H1 (cell line): ENCODE measurements at regions not wholly inside any gene's neighbourhood (a gene's known extent, or its start where the extent isn't known, plus 50 kb on each side); places are given as distances from the start of the nearest gene placed in this dataset.

Source experiments
- CTCF ChIA-PET: fragments of 300-600 bp; sonication (Branson Sonifier 250); formaldehyde crosslinking; loops from one replicate; lab custom pipeline; 2021; ENCODE audit not compliant: partially characterized antibody; lab: Charles Lee
- POLR2A ChIA-PET: fragments of 300-600 bp; sonication (Branson Sonifier 250); formaldehyde crosslinking; loops from one replicate; lab custom pipeline; 2021; ENCODE audit warnings: inconsistent platforms; ENCODE audit not compliant: partially characterized antibody; lab: Charles Lee
- DNase-seq, 2 experiments: peaks; one replicate each; pipeline versions ENCODE4 v3.0.0 to v3.0.0-alpha.2; 2010 to 2022; ENCODE audit warnings: low spot score in 2 of 2, low read depth in 1 of 2, mixed read lengths in 1 of 2
- FAIRE-seq: peaks from 2 replicates; lab custom pipeline; 2011; peaks lifted over from hg19 to GRCh38; lab: Jason Lieb, UNC
- H2AFZ ChIP-seq: 2 replicates; pipeline ENCODE4 v1.8.1; 2012; ENCODE audit warnings: low read length, inconsistent platforms
- H2AK5ac ChIP-seq: 2 replicates; pipeline ENCODE4 v1.6.1; 2013; ENCODE audit warnings: low read depth, low read length
- H2BK120ac ChIP-seq: replicated peaks from 2 replicates; pipeline ENCODE3; 2013; ENCODE audit warnings: low read depth, low read length, inconsistent platforms
- H2BK12ac ChIP-seq: 2 replicates; pipeline ENCODE4 v1.6.1; 2013; ENCODE audit warnings: low read depth, low read length
- H2BK15ac ChIP-seq: 2 replicates; pipeline ENCODE4 v1.6.1; 2013; ENCODE audit warnings: low read length
- H2BK20ac ChIP-seq: 2 replicates; pipeline ENCODE4 v1.6.1; 2013; ENCODE audit warnings: low read length
- H2BK5ac ChIP-seq: 2 replicates; pipeline ENCODE4 v1.6.1; 2013; ENCODE audit warnings: low read depth, low read length
- H3K14ac ChIP-seq: 2 replicates; pipeline ENCODE4 v1.6.1; 2013; ENCODE audit warnings: inconsistent platforms; ENCODE audit not compliant: insufficient read length
- H3K18ac ChIP-seq: 2 replicates; pipeline ENCODE4 v1.6.1; 2013; ENCODE audit warnings: low read length; ENCODE audit errors: extremely low read depth
- H3K23ac ChIP-seq: 2 replicates; pipeline ENCODE4 v1.6.1; 2013; ENCODE audit warnings: inconsistent platforms; ENCODE audit not compliant: insufficient read length
- H3K23me2 ChIP-seq: 2 replicates; pipeline ENCODE4 v1.6.1; 2013; ENCODE audit warnings: low read depth, low read length
- H3K27ac ChIP-seq: 2 replicates; pipeline ENCODE4 v1.6.1; 2011; ENCODE audit warnings: low read depth, low read length, inconsistent platforms
- H3K27me3 ChIP-seq, 4 experiments: replicated peaks in 1 of 4; 1 replicate in 1 of 4; 2 replicates in 3 of 4; pipeline versions ENCODE4 v1.6.1 to v1.8.1; 2011 to 2013; ENCODE audit warnings: low read length in 3 of 4, mild to moderate bottlenecking in 3 of 4, inconsistent platforms in 2 of 4, mixed read lengths in 2 of 4, moderate library complexity in 1 of 4; ENCODE audit not compliant: control insufficient read depth in 3 of 4, insufficient read depth in 3 of 4; ENCODE audit errors: extremely low read depth in 1 of 4
- H3K36me3 ChIP-seq, 4 experiments: 2 replicates each; pipeline versions ENCODE4 v1.6.1 to v1.8.1; 2011 to 2013; ENCODE audit warnings: mild to moderate bottlenecking in 4 of 4, low read length in 3 of 4, moderate library complexity in 2 of 4, control low read depth in 1 of 4, inconsistent platforms in 1 of 4; ENCODE audit not compliant: insufficient read depth in 4 of 4, control insufficient read depth in 2 of 4
- H3K4ac ChIP-seq: replicated peaks from 2 replicates; pipeline ENCODE3; 2013; ENCODE audit warnings: low read length, low read depth, mixed read lengths, inconsistent platforms; ENCODE audit not compliant: insufficient read length
- H3K4me1 ChIP-seq, 4 experiments: replicated peaks in 1 of 4; 1 replicate in 1 of 4; 2 replicates in 3 of 4; pipeline versions ENCODE4 v1.6.1 to v1.8.1; 2011 to 2013; ENCODE audit warnings: low read length in 3 of 4, inconsistent platforms in 2 of 4, mixed read lengths in 1 of 4; ENCODE audit not compliant: insufficient read depth in 4 of 4, control insufficient read depth in 3 of 4
- H3K4me2 ChIP-seq, 2 experiments: 2 replicates each; pipeline versions ENCODE4 v1.6.1 to v1.8.1; 2011 to 2013; ENCODE audit warnings: low read depth in 2 of 2, low read length in 2 of 2, control low read depth in 1 of 2, inconsistent platforms in 1 of 2, mild to moderate bottlenecking in 1 of 2; ENCODE audit not compliant: insufficient read depth in 1 of 2
- H3K4me3 ChIP-seq, 4 experiments: fragments of 200-600, 300-600 bp in 1 of 4; sonication (generic), shearing (Covaris generic), sonication (Bioruptor Twin) in 1 of 4; 2 replicates each; pipeline versions ENCODE4 v1.5.1 to v1.8.1; 2011 to 2016; ENCODE audit warnings: low read length in 4 of 4, low read depth in 3 of 4, control low read depth in 2 of 4, inconsistent platforms in 2 of 4, mild to moderate bottlenecking in 2 of 4, mixed read lengths in 1 of 4, moderate library complexity in 1 of 4; ENCODE audit not compliant: insufficient read depth in 2 of 4; ENCODE audit errors: extremely low read depth in 1 of 4
- H3K56ac ChIP-seq: replicated peaks from 2 replicates; pipeline ENCODE3; 2013; ENCODE audit warnings: low read depth, mild to moderate bottlenecking, mixed read lengths, low read length, inconsistent platforms; ENCODE audit not compliant: insufficient read length
- H3K79me1 ChIP-seq: 2 replicates; pipeline ENCODE4 v1.6.1; 2013; ENCODE audit warnings: low read depth, low read length, control low read depth
- H3K79me2 ChIP-seq, 2 experiments: 2 replicates each; pipeline versions ENCODE4 v1.6.1 to v1.8.1; 2012 to 2013; ENCODE audit warnings: low read length in 2 of 2, mild to moderate bottlenecking in 2 of 2, inconsistent platforms in 1 of 2; ENCODE audit not compliant: insufficient read depth in 2 of 2, control insufficient read depth in 1 of 2
- H3K9ac ChIP-seq, 4 experiments: replicated peaks in 1 of 4; 1 replicate in 1 of 4; 2 replicates in 3 of 4; pipeline versions ENCODE4 v1.6.1 to v1.8.1; 2011 to 2013; ENCODE audit warnings: low read depth in 3 of 4, low read length in 3 of 4, control low read depth in 2 of 4, mild to moderate bottlenecking in 2 of 4, moderate library complexity in 2 of 4, inconsistent platforms in 1 of 4; ENCODE audit errors: extremely low read depth in 1 of 4
- H3K9me3 ChIP-seq, 2 experiments: 2 replicates each; pipeline versions ENCODE4 v1.6.1 to v1.8.1; 2012 to 2013; ENCODE audit warnings: mild to moderate bottlenecking in 2 of 2, moderate library complexity in 2 of 2, control low read depth in 1 of 2, inconsistent platforms in 1 of 2, low read depth in 1 of 2, low read length in 1 of 2, mixed read lengths in 1 of 2; ENCODE audit not compliant: insufficient read depth in 2 of 2
- H4K20me1 ChIP-seq, 2 experiments: replicated peaks in 1 of 2; 2 replicates each; pipeline versions ENCODE3 to v1.8.1; 2011 to 2013; ENCODE audit warnings: inconsistent platforms in 2 of 2, low read length in 2 of 2, mild to moderate bottlenecking in 1 of 2; ENCODE audit not compliant: insufficient read depth in 2 of 2, control insufficient read depth in 1 of 2
- H4K5ac ChIP-seq: 2 replicates; pipeline ENCODE4 v1.6.1; 2013; ENCODE audit warnings: low read length, low read depth, mixed read lengths, inconsistent platforms; ENCODE audit not compliant: insufficient read length
- H4K8ac ChIP-seq: 2 replicates; pipeline ENCODE4 v1.8.0; 2013; ENCODE audit warnings: mild to moderate bottlenecking, moderate library complexity, low read length, inconsistent platforms; ENCODE audit not compliant: insufficient read depth; ENCODE audit errors: extremely low read depth
- H4K91ac ChIP-seq: replicated peaks from 2 replicates; pipeline ENCODE3; 2013; ENCODE audit warnings: low read length, mixed read lengths, inconsistent platforms; ENCODE audit not compliant: insufficient read length
- RAD21 ChIP-seq, 2 experiments: IDR thresholded peaks in 1 of 2; conservative IDR thresholded peaks in 1 of 2; 2 replicates each; pipeline ENCODE4 v1.6.1; 2011; ENCODE audit warnings: low read depth in 2 of 2, low read length in 2 of 2, improper control_type of control experiment in 1 of 2, inconsistent platforms in 1 of 2, mild to moderate bottlenecking in 1 of 2, moderate library complexity in 1 of 2
- TAF1 ChIP-seq: IDR thresholded peaks from 2 replicates; pipeline ENCODE4 v1.6.1; 2011; ENCODE audit warnings: mild to moderate bottlenecking, low read depth, low read length
- WGBS, 2 experiments: shearing (Covaris generic) in 1 of 2; methylation state at CpG; one replicate each; pipeline versions ENCODE4 v1.1.6 to v1.1.7; 2013 to 2015; ENCODE audit warnings: low lambda C conversion rate in 2 of 2, mixed read lengths in 2 of 2, inconsistent platforms in 1 of 2, low coverage in 1 of 2, missing lambda C conversion rate in 1 of 2; ENCODE audit not compliant: insufficient replicate concordance in 2 of 2, insufficient coverage in 1 of 2, insufficient read length in 1 of 2; ENCODE audit errors: extremely low coverage in 1 of 2, missing lambda C conversion rate in 1 of 2; 5-methylcytosine and 5-hydroxymethylcytosine counted together
- TF ChIP-seq, protein P1 (sequence below), 3 experiments: IDR thresholded peaks; 1 replicate in 2 of 3; 2 replicates in 1 of 3; pipeline versions ENCODE4 v1.5.1 to v1.6.1; 2011; ENCODE audit warnings: low read length in 3 of 3, mild to moderate bottlenecking in 3 of 3, inconsistent platforms in 2 of 3, low read depth in 1 of 3, moderate library complexity in 1 of 3; ENCODE audit not compliant: insufficient read depth in 1 of 3; ENCODE audit errors: control extremely low read depth in 1 of 3

DNA sequence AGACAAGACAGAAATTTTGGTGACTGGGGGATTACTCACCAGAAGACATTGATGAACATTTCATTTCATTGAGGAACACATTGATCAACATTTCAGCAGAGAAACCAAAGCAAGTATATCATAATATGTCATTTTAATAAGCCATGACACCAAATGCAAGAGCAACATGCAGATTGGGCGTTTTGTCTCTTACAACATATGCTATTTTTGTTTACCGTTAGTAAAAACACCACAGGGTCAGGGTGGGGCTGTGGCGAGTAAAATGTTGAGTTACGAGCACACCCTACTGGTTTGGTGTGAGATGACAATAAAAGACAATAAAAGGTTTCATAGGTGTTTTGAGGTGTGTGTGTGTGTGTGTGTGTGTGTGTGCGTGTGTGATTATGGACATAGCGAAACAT lies 294.5 kb downstream of the PDGFC start:
- no peak overlapping the region for H4K91ac ChIP-seq
- no peak overlapping the region for H2AK5ac ChIP-seq
- no peak overlapping the region for H2BK15ac ChIP-seq
- no peak overlapping the region for H3K4me2 ChIP-seq
- no peak overlapping the region for H3K23ac ChIP-seq
- no peak for TF ChIP-seq TAF1
- TF ChIP-seq, protein P1, sequence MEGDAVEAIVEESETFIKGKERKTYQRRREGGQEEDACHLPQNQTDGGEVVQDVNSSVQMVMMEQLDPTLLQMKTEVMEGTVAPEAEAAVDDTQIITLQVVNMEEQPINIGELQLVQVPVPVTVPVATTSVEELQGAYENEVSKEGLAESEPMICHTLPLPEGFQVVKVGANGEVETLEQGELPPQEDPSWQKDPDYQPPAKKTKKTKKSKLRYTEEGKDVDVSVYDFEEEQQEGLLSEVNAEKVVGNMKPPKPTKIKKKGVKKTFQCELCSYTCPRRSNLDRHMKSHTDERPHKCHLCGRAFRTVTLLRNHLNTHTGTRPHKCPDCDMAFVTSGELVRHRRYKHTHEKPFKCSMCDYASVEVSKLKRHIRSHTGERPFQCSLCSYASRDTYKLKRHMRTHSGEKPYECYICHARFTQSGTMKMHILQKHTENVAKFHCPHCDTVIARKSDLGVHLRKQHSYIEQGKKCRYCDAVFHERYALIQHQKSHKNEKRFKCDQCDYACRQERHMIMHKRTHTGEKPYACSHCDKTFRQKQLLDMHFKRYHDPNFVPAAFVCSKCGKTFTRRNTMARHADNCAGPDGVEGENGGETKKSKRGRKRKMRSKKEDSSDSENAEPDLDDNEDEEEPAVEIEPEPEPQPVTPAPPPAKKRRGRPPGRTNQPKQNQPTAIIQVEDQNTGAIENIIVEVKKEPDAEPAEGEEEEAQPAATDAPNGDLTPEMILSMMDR (IDR thresholded peaks at IDR 0.05; ENCODE audit: control extremely low read depth in 1 of 3, insufficient read depth in 1 of 3, low read depth in 1 of 3, low read length in 3 of 3) = peak; percentile 11 to 71 (median 62)
- TF ChIP-seq RAD21 (IDR thresholded peaks at IDR 0.05 in 1 of 2, conservative IDR thresholded peaks at IDR 0.05 in 1 of 2; ENCODE audit: low read depth in 2 of 2, low read length in 2 of 2) = peak; percentile 89
- H3K79me2 ChIP-seq = no peaks in the 10 kb centered on the region
- no peaks in the 10 kb centered on the region for H3K36me3 ChIP-seq
- H2BK12ac ChIP-seq = no peak overlapping the region
- H3K14ac ChIP-seq = no peak overlapping the region
- H2AFZ ChIP-seq = no peak overlapping the region
- no peak overlapping the region for H3K18ac ChIP-seq
- H2BK20ac ChIP-seq = no peak overlapping the region
- H4K20me1 ChIP-seq = no peaks in the 10 kb centered on the region
- ChIA-PET POLR2A (no interaction called here), CTCF (interaction anchor here (0.7 to 1.6 kb wide), 9 partner anchors 10 to 513 kb away, joined by 3 to 10 read pairs (median 3); no protein-coding TSS in a partner anchor)
- peaks cover 0 to 4% (median 0%) of the 10 kb centered on the region in 4 experiments; a peak in 1 of 7 replicates for H3K4me1 ChIP-seq
- H3K4me3 ChIP-seq = no peak overlapping the region
- H2BK5ac ChIP-seq = no peak overlapping the region
- H3K56ac ChIP-seq = no peak overlapping the region
- H2BK120ac ChIP-seq = no peak overlapping the region
- H4K5ac ChIP-seq = no peak overlapping the region
- no peaks in the 10 kb centered on the region for H3K23me2 ChIP-seq
- no peak overlapping the region for H3K4ac ChIP-seq
- FAIRE-seq = no peak
- DNase-seq = peak in 1 of 2 experiments; percentile 2
- H3K27me3 ChIP-seq = no peaks in the 10 kb centered on the region
- no peak overlapping the region for H4K8ac ChIP-seq
- H3K79me1 ChIP-seq = no peaks in the 10 kb centered on the region
- H3K9ac ChIP-seq = no peak overlapping the region
- H3K27ac ChIP-seq = no peak overlapping the region
- 24% methylated on average over 6 of the region's 6 CpGs; no CpG with 5 or more reads in 1 of the 2 experiments for WGBS, 2 experiments
- H3K9me3 ChIP-seq = no peaks in the 10 kb centered on the region
